ENCODE measurements at regions not wholly inside any gene's neighbourhood (a gene's known extent, or its start where the extent isn't known, plus 50 kb on each side); places are given as distances from the start of the nearest gene placed in this dataset.
A peak's percentile ranks its signal among the peaks of the same experiment; 100 is the strongest.
"Not testable (repeated sequence)": the region's sequence is repeated elsewhere in the genome, so short reads cannot be mapped to it uniquely, and the experiment has no call there.

- peak; percentile 77 for DNase-seq (ENCODE audit: low spot score)
Measured at GRCh38 chr13:44305917-44306370, 67.7 kb upstream of the SERP2 start.

GRCh38 chr13:44306371-44307192, 67.0 kb upstream of the SERP2 start:
- DNase-seq (ENCODE audit: low spot score): peak; percentile 99

GRCh38 chr13:44307255-44307654, 66.4 kb upstream of the SERP2 start:
- peak; percentile 49 for DNase-seq (ENCODE audit: low spot score)

- DNase-seq (ENCODE audit: low spot score): peak; percentile 58
Measured at GRCh38 chr13:44307844-44308243, 65.8 kb upstream of the SERP2 start.

GRCh38 chr13:44308352-44308751, 65.3 kb upstream of the SERP2 start:
- no peak for DNase-seq (ENCODE audit: low spot score)

- peak; percentile 62 for DNase-seq (ENCODE audit: low spot score)
Measured at GRCh38 chr13:44309794-44310757, 63.5 kb upstream of the SERP2 start.

GRCh38 chr13:44311011-44311780, 62.4 kb upstream of the SERP2 start:
- DNase-seq (ENCODE audit: low spot score): no peak

GRCh38 chr13:44312131-44312530, 61.5 kb upstream of the SERP2 start:
- DNase-seq (ENCODE audit: low spot score): no peak

- DNase-seq (ENCODE audit: low spot score): peak; percentile 81
Measured at GRCh38 chr13:44312834-44313551, 60.6 kb upstream of the SERP2 start.

- DNase-seq (ENCODE audit: low spot score): peak; percentile 82
Measured at GRCh38 chr13:44313674-44314073, 60.0 kb upstream of the SERP2 start.

- DNase-seq (ENCODE audit: low spot score): not testable (repeated sequence)
Measured at GRCh38 chr13:44314160-44314559, 59.5 kb upstream of the SERP2 start.

GRCh38 chr13:44317752-44318151, 55.9 kb upstream of the SERP2 start:
- DNase-seq (ENCODE audit: low spot score): no peak

GRCh38 chr13:44318161-44318560, 55.5 kb upstream of the SERP2 start:
- no peak for DNase-seq (ENCODE audit: low spot score)

- no peak for DNase-seq (ENCODE audit: low spot score)
Measured at GRCh38 chr13:44320611-44321010, 53.0 kb upstream of the SERP2 start.

- no peak for DNase-seq (ENCODE audit: low spot score)
Measured at GRCh38 chr13:44321961-44322360, 51.7 kb upstream of the SERP2 start.

GRCh38 chr13:44322928-44323327, 50.7 kb upstream of the SERP2 start:
- DNase-seq (ENCODE audit: low spot score): no peak

- DNase-seq (ENCODE audit: low spot score): no peak
Measured at GRCh38 chr13:44323754-44324153, 49.9 kb upstream of the SERP2 start.

Data from SW480 (cell line).